ENCODE measurements at regions not wholly inside any gene's neighbourhood (a gene's known extent, or its start where the extent isn't known, plus 50 kb on each side); places are given as distances from the start of the nearest gene placed in this dataset.

DNA sequence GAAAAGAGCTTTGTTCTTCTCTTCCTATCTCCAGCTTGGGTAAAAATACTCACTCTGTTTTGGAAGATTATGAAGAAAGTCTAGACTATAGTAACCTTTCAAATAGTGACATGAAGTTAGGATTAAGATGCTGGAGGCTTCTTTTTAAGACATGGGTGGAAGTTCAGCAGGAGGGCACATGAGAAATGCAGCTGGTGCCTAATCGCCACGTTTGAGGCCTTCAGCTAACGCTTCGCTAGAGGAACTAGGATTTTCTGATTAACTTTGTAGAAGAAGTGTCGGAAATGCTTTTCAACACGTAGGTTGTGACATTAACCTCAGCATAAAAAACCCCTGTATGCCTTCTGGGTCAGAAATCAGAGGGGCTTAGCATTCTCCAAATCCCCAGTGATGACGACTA is 348.1 kb upstream of the MAP3K7 start:
- no peak overlapping the region for H3K4me3 ChIP-seq (ENCODE audit: low read depth, low read length)
- no peak for DNase-seq (ENCODE audit: low read depth)
- TF ChIP-seq, protein P1, sequence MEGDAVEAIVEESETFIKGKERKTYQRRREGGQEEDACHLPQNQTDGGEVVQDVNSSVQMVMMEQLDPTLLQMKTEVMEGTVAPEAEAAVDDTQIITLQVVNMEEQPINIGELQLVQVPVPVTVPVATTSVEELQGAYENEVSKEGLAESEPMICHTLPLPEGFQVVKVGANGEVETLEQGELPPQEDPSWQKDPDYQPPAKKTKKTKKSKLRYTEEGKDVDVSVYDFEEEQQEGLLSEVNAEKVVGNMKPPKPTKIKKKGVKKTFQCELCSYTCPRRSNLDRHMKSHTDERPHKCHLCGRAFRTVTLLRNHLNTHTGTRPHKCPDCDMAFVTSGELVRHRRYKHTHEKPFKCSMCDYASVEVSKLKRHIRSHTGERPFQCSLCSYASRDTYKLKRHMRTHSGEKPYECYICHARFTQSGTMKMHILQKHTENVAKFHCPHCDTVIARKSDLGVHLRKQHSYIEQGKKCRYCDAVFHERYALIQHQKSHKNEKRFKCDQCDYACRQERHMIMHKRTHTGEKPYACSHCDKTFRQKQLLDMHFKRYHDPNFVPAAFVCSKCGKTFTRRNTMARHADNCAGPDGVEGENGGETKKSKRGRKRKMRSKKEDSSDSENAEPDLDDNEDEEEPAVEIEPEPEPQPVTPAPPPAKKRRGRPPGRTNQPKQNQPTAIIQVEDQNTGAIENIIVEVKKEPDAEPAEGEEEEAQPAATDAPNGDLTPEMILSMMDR (conservative IDR thresholded peaks at IDR 0.05; ENCODE audit: low read depth, low read length): no peak

DNA sequence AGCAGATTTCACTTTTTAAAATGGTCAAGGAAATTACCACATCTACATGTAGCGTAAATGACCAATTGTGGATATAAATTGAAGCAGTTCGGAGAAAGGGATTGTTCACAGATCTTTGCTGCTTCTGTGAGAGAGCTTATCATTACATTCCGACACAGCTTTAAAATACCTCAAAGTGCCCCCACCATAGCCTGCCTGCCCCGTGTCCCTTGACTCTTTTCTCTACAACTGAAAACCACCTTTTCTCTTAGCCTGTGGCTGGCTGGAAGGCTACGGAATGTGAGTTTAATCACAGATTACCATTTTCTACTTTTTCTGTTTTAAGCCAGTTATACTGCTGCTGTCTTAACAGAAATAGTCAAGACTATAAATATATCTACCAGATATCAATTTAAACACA is 347.2 kb upstream of the MAP3K7 start:
- H3K4me3 ChIP-seq (ENCODE audit: low read depth, low read length): no peak overlapping the region
- TF ChIP-seq, protein P1 (conservative IDR thresholded peaks at IDR 0.05; ENCODE audit: low read depth, low read length): no peak
- DNase-seq (ENCODE audit: low read depth): no peak

DNA sequence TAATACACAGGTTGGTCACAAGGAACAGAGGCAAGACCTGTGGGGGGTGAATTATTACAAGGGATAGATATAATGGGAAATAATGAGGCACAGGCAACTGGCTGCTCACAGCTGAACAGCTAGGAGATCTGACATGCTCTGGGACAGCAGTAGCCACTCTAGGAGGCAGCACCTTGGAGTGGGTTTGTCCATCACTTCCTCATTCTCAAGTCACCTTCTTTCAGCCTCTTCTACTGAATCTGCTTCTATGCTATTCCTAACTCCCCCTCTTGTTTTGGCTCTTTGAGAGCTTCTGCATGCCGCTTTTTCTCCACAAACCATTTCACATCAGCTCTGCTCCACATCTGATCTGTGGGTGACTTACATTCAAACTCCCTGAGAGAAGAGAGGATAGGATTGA is 345.5 kb upstream of the MAP3K7 start:
- H3K4me3 ChIP-seq (ENCODE audit: low read depth, low read length): no peak overlapping the region
- DNase-seq (ENCODE audit: low read depth): no peak
- TF ChIP-seq, protein P1 (conservative IDR thresholded peaks at IDR 0.05; ENCODE audit: low read depth, low read length): no peak

DNA sequence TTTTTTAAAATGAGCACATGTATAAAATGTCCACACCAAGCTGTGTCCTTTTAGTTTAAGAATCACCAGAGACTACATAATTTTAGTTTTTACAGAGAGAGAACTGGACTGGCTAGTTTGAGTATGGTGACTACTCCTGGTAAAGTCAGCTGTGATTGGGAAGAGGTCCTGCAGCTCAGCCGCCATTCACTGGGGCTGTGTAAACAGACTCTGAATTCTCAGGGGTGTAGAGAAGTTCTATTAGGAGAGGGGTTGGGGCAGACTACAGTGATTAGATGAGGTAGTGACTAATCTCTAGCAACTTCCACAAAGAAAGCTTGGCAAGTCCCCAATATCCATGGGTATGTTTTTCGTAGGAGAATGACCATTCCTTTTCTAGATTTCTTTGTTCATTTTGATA is 341.2 kb upstream of the MAP3K7 start:
- DNase-seq (ENCODE audit: low read depth): no peak
- TF ChIP-seq, protein P1 (conservative IDR thresholded peaks at IDR 0.05; ENCODE audit: low read depth, low read length): no peak
- no peak overlapping the region for H3K4me3 ChIP-seq (ENCODE audit: low read depth, low read length)

DNA sequence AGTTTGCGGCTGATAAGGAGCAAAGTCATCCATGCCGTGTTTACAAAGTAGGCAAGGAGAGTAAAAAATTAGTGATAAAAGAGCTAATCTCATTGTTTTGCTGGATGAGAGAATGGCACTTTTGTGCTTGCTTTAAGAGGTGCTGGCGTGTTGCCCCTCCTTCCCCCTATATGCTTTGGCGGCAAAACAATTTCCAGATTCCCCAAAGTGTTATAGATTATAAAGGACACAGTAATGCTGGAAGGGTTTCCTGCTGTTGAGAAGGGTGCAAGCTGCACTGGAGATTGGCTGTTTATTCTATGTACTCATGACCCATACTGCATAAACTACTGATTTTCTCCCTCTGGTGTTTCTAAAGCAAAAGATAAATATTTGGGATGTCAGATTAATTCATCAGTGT is 338.9 kb upstream of the MAP3K7 start:
- no peak overlapping the region for H3K4me3 ChIP-seq (ENCODE audit: low read depth, low read length)
- TF ChIP-seq, protein P1 (conservative IDR thresholded peaks at IDR 0.05; ENCODE audit: low read depth, low read length): no peak
- no peak for DNase-seq (ENCODE audit: low read depth)

DNA sequence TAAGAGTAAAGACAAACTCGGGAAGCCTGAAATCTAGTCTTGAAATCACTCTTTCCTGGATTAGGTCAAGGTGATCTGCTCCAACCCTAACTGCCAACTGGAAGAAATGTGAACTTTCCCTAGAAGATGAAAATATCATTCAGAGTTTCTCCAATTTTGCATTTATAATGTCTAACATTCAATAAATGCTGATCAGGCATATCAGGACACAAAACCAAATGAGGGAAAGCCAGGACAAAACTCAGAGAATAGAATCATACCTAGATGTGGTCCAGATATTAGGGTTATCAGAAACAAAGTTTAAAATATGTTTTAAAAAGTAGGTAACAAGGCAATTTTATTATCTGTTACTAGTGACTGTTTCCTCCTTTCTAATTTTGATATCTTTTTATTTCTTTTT is 335.5 kb upstream of the MAP3K7 start:
- no peak overlapping the region for H3K4me3 ChIP-seq (ENCODE audit: low read depth, low read length)
- TF ChIP-seq, protein P1 (conservative IDR thresholded peaks at IDR 0.05; ENCODE audit: low read depth, low read length): no peak
- DNase-seq (ENCODE audit: low read depth): no peak

DNA sequence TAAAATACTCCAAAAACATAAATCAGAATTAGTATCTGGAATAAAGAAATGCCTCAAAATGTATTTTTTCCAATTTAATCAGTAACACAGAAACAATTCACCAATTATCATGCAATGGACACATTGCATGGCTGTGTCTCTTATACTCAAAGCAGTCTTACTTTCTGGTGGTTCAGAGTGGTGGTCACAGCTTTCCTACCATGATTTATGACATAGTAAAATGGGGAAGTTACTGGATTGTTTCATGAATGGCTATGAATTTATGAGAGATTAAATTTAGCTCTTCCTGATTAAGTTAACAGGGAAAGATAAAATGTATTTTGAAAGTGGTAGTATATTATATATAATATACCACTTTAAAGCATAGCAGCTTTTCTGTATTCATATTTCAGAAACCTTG is 331.5 kb upstream of the MAP3K7 start:
- TF ChIP-seq, protein P1 (conservative IDR thresholded peaks at IDR 0.05; ENCODE audit: low read depth, low read length): no peak
- no peak overlapping the region for H3K4me3 ChIP-seq (ENCODE audit: low read depth, low read length)
- DNase-seq (ENCODE audit: low read depth): no peak
